ENCODE measurements at regions not wholly inside any gene's neighbourhood (a gene's known extent, or its start where the extent isn't known, plus 50 kb on each side); places are given as distances from the start of the nearest gene placed in this dataset.
"Not testable (repeated sequence)": the region's sequence is repeated elsewhere in the genome, so short reads cannot be mapped to it uniquely, and the experiment has no call there.

GRCh38 chr17:33862772-33863602 is 392.1 kb upstream of the CCL2 start:
- no peak for DNase-seq

DNA sequence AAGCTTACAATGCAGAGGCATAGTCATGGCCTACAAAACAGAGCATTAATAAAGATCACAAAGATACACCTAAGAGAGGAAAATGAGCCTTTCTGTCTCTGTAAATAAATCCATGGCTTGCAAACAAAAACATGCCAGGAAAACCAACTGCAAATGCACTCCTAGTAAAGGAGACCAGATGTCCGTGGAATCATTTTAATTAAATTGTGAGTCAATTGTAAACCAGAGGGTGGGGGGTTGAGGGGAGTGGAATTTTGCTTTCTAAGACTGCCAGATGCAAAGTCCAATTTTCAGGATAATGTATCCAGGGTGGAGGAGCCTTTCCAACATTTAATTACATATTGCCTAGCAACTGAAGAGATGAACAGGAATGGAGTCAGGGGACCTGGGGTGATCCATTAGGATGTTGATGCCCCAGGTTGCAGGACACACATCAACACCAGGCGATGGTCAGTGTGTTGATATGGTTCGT is 390.3 kb upstream of the CCL2 start:
- DNase-seq: no peak

GRCh38 chr17:33868899-33869298 is 386.2 kb upstream of the CCL2 start:
- DNase-seq: no peak

GRCh38 chr17:33870936-33871335 is 384.1 kb upstream of the CCL2 start:
- DNase-seq: no peak

GRCh38 chr17:33871720-33872540 is 383.2 kb upstream of the CCL2 start:
- DNase-seq: no peak

DNA sequence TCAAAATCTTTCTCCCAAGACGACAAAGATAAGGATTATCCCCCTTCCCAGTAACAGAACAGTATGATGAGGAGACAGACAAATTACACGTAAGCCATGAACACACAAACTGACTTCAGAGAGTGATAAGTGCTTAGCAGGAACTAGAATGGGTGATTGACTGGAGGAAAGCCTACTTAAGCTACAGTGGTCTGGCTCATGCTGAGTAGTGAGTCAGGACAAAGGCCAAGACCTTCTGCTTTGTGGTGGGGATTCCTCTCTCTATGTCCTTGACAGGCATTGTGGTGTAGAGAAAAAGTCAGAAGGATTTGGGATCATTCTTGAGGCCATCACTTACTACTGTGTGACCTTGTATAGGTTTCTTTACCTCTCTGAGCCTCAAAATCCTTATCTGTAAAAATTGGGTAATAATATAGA is 381.9 kb upstream of the CCL2 start:
- no peak for DNase-seq

GRCh38 chr17:33874617-33875060 is 380.4 kb upstream of the CCL2 start:
- DNase-seq: no peak

DNA sequence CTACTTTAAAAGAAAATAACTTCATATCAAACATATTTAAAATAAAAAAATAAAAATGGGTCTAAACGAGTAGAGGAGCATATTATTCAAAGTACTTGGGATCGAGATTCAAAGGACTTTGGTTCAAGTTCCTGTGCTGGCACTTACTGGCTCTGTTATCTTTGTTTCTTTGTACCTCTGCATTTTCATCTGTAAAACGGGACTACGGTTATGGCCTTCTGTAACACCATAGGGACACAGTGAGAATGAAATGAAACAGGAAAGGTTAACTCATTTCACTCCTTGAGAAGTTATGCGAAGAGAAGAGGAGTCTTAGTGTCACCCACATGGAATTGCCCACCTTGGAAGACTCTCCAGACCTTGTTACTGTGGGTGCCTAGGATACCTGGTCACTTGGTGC is 379.1 kb upstream of the CCL2 start:
- no peak for DNase-seq

DNA sequence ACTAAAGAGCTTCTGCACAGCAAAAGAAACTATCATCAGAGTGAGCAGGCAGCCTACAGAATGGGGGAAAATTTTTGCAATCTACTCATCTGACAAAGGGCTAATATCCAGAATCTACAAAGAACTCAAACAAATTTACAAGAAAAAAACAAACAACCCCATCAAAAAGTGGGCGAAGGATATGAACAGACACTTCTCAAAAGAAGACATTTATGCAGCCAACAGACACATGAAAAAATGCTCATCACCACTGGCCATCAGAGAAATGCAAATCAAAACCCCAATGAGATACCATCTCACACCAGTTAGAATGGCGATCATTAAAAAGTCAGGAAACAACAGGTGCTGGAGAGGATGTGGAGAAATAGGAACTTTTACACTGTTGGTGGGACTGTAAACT is 372.8 kb upstream of the CCL2 start:
- not testable (repeated sequence) for DNase-seq

GRCh38 chr17:33882677-33883076 is 372.4 kb upstream of the CCL2 start:
- DNase-seq: not testable (repeated sequence)

GRCh38 chr17:33888455-33888854 is 366.6 kb upstream of the CCL2 start:
- no peak for DNase-seq

GRCh38 chr17:33889040-33889439 is 366.0 kb upstream of the CCL2 start:
- DNase-seq: no peak

GRCh38 chr17:33889766-33890165 is 365.3 kb upstream of the CCL2 start:
- DNase-seq: no peak

DNA sequence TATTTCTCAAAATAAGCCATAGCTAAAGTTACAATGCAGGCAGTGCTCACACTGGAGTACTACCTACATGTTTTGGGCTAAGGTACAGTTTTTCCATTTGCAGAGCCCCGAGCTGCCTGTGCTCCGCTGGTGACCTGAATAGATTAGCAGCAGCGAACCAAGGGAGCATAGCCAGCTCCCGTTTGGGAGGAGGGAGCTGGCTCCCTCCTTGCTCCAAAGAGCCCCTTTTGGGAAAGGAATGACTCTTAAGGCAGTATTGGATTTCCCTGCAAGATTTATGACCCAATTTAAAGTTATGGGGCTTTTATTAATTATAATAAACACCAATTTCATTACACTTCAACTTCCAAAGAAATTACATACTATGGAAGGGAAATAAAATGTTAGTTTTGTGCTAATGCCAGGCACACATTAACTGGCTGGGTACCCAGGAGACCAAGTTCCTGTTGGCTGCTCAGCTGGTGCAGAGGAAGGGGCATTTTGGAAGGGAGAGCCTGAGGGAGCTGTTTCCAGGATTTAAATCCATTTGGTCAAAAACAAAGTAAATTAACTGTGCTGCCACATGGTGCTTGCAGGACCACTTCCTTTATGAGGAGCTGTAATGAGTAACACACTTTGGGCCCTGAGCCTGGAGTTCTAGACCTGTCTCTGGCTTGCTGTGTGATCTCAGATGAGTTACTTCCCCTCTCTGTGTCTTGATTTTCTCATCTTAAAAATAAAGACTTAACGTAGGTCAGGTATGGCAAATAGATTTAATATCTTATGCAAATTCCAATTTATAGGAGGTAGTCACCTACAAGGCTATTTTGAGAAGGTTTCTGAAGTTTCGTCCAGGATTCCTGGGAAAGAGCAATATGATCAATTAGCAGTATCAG is 362.1 kb upstream of the CCL2 start:
- DNase-seq: no peak

DNA sequence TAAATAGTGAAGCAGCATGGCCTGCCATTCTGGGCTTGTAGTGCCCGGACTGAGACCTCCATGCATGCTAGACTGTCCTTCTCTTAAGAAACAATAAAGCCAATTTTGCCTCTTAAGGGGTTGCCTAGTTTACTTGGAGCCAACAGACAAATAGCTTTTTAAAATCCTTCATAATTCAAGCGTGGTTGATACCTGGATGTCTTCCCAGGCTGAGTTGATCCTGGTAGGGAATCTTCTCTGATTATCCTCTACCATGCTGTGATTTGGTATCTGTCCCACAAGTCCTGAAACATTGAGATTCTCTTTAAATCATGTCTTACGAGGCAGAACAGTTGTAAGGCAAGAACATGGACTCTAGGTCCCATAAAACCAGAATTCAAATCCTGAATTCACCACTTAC is 359.6 kb upstream of the CCL2 start:
- DNase-seq: no peak

DNA sequence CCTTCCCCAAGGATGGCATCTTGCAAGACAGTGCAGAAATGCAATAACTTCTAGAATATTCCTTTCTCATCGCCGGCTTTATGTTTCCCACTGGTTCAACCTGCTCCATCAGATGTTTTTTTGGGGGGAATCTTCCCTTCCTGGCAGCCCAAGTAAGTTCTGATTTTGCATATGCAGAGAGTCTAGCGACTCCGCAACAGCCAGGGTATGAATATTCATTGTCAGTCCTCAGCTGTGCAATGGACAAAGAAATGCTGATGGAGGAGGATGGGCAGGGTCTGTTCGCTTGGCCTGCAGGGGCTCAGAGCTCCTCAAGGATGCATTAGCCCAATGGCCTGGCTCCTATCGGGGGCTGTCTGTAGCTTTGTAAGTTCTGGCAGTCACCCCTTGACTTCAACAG is 358.8 kb upstream of the CCL2 start:
- no peak for DNase-seq

DNA sequence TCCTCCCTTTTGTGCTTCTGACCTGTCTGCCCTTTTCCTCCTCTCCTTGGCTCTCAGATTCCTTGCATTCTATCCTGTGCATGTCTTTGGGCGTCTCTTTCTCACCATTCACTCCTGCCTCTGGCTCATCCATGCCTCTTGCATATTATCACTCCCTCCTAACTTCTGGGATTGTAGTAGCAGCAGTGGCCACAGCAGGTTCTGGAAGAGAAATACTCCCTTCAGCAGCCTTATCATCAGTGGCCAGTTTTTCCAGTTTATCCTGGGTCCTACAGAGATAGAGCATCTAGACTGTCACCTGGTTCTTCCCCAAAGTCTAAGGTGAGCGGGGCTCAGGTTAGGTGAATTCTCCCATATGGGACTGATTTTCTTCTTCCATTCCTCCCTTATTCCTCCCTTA is 354.0 kb upstream of the CCL2 start:
- no peak for DNase-seq

GRCh38 chr17:33902901-33903449 is 352.1 kb upstream of the CCL2 start:
- no peak for DNase-seq

- no peak for DNase-seq
These were observed 350.6 kb upstream of the CCL2 start for GRCh38 chr17:33904476-33904875.

GRCh38 chr17:33905338-33905800 is 349.7 kb upstream of the CCL2 start:
- DNase-seq: no peak

DNA sequence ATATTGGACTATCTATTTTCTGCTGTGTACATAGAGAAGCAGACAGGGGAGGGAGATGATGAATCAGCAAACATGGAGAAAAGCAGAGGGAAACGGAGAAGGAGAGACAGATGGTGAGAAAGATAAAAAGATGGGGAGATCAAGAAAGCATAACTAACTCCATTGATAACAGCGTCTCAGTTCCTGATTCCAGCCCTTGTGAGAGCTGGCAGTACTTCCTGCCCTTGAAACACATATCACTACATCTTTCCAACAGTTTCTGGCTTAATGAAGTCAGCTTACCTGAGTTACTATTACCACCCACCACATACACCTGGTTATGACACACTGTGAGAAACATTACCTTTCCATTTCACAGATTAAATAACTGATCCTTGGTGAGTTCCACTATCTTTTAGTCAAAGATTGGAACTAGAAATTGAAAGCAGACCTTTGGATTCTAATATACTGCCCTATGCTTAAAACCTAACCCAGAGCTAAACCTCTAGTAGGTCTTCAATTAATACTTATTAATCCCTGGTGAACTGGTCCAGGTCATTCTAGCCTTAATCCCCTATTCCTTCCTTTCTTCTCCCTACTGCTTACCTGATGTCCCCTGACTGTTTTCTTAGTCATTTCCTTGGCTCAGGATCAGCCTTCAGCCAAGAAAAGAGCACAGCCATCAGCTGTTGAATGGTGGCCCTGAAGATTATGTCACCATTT is 346.6 kb upstream of the CCL2 start:
- DNase-seq: no peak
